ENCODE measurements at regions not wholly inside any gene's neighbourhood (a gene's known extent, or its start where the extent isn't known, plus 50 kb on each side); places are given as distances from the start of the nearest gene placed in this dataset.

- no peak for DNase-seq (ENCODE audit: low read depth in 1 of 2, low spot score in 1 of 2)
- ChIA-PET CTCF (no interaction called here), POLR2A (no interaction called here)
- Histone ChIP-seq H3K4me3 (no peak overlapping the region), H3K9me3 (no peaks in the 10 kb centered on the region), H3K4me1 (no peaks in the 10 kb centered on the region), H3K27ac (no peak overlapping the region), H3K4me2 (no peak overlapping the region)
- TF ChIP-seq MAFK (IDR thresholded peaks at IDR 0.05; ENCODE audit: partially characterized antibody) (no peak), NR3C1 (IDR thresholded peaks at IDR 0.05) (no peak), PBX3 (IDR thresholded peaks at IDR 0.05) (no peak), ZC3H11A (IDR thresholded peaks at IDR 0.05) (no peak), HOXB5 (CRISPR knock-in tag; IDR thresholded peaks at IDR 0.05) (no peak), REST (IDR thresholded peaks at IDR 0.05) (no peak), FOSL2 (IDR thresholded peaks at IDR 0.05) (no peak), FOSL2 (CRISPR knock-in tag; IDR thresholded peaks at IDR 0.05) (no peak), SMC3 (IDR thresholded peaks at IDR 0.05) (no peak), HDAC2 (IDR thresholded peaks at IDR 0.05) (no peak), ESRRA (IDR thresholded peaks at IDR 0.05; ENCODE audit: borderline replicate concordance, low read length) (no peak), PHF8 (IDR thresholded peaks at IDR 0.05; ENCODE audit: borderline replicate concordance, low read depth) (no peak), ZNF302 (CRISPR knock-in tag; IDR thresholded peaks at IDR 0.05) (no peak), CEBPB (IDR thresholded peaks at IDR 0.05) (no peak), FOXS1 (CRISPR knock-in tag; IDR thresholded peaks at IDR 0.05) (no peak), E2F6 (IDR thresholded peaks at IDR 0.05; ENCODE audit: borderline replicate concordance, low read depth) (no peak), MYC (IDR thresholded peaks at IDR 0.05; ENCODE audit: borderline replicate concordance, low read length) (no peak), CBX8 (IDR thresholded peaks at IDR 0.05) (no peak), CBX2 (IDR thresholded peaks at IDR 0.05; ENCODE audit: borderline replicate concordance, low read depth) (no peak), CHD2 (IDR thresholded peaks at IDR 0.05; ENCODE audit: low read length, partially characterized antibody) (no peak)
- no peak for ATAC-seq
- no peak for FAIRE-seq
- WGBS (ENCODE audit: missing lambda C conversion rate) = 77% methylated on average over 10 of the region's 10 CpGs
Measured at GRCh38 chr4:188864741-188865140, 725.5 kb downstream of the TRIML1 start.

GRCh38 chr4:188867796-188868195, 728.6 kb downstream of the TRIML1 start:
- Histone ChIP-seq H3K9me3 (no peaks in the 10 kb centered on the region), H3K4me2 (no peak overlapping the region), H3K4me1 (no peaks in the 10 kb centered on the region), H3K27ac (no peak overlapping the region), H3K4me3 (no peak overlapping the region)
- no peak for ATAC-seq
- CTCF ChIA-PET = no interaction called here
- DNase-seq (ENCODE audit: low read depth in 1 of 2, low spot score in 1 of 2) = no peak
- POLR2A ChIA-PET = no interaction called here
- WGBS (ENCODE audit: missing lambda C conversion rate) = no CpG with 5 or more reads among the region's 1 CpG
- no peak for FAIRE-seq
- TF ChIP-seq BHLHE40 (IDR thresholded peaks at IDR 0.05; ENCODE audit: low read depth, low read length) = no peak
- TF ChIP-seq CTCF (IDR thresholded peaks at IDR 0.05) = no peak
- TF ChIP-seq RFX5 (IDR thresholded peaks at IDR 0.05) = no peak

Measured in A549 (cell line).